AG09309 (cell line): ENCODE measurements at regions not wholly inside any gene's neighbourhood (a gene's known extent, or its start where the extent isn't known, plus 50 kb on each side); places are given as distances from the start of the nearest gene placed in this dataset.

Experiments used
- DNase-seq: peaks from one replicate; pipeline ENCODE4 v3.0.0-alpha.2; 2010; ENCODE audit warnings: low read depth
- H3K4me3 ChIP-seq: 2 replicates; pipeline ENCODE4 v1.5.1; 2011; ENCODE audit warnings: mild to moderate bottlenecking, low read depth, low read length, moderate library complexity; ENCODE audit not compliant: control insufficient read depth
- CTCF ChIP-seq: IDR thresholded peaks from 2 replicates; pipeline ENCODE4 v1.5.1; 2011; ENCODE audit warnings: mild to moderate bottlenecking, low read depth, low read length, inconsistent platforms; ENCODE audit not compliant: insufficient read depth, control insufficient read depth; ENCODE audit errors: missing control alignments

GRCh38 chr3:106086038-106086437, 217.2 kb upstream of the CBLB start:
- DNase-seq: no peak
- H3K4me3 ChIP-seq: no peak overlapping the region
- no peak for TF ChIP-seq CTCF

- TF ChIP-seq CTCF: no peak
- no peak overlapping the region for H3K4me3 ChIP-seq
- DNase-seq: no peak
These were observed 217.8 kb upstream of the CBLB start for GRCh38 chr3:106086636-106087035.

GRCh38 chr3:106088304-106088703, 219.5 kb upstream of the CBLB start:
- no peak for DNase-seq
- no peak for TF ChIP-seq CTCF
- H3K4me3 ChIP-seq: no peak overlapping the region

GRCh38 chr3:106088899-106089298, 220.1 kb upstream of the CBLB start:
- TF ChIP-seq CTCF: no peak
- no peak for DNase-seq
- no peak overlapping the region for H3K4me3 ChIP-seq

- DNase-seq: no peak
- TF ChIP-seq CTCF: no peak
These were observed 221.0 kb upstream of the CBLB start for GRCh38 chr3:106089806-106090205.

GRCh38 chr3:106092792-106093191, 224.0 kb upstream of the CBLB start:
- DNase-seq: no peak
- H3K4me3 ChIP-seq: no peak overlapping the region
- TF ChIP-seq CTCF: no peak

More at GRCh38 chr3:106089806-106090205, 221.0 kb upstream of the CBLB start:
- no peak overlapping the region for H3K4me3 ChIP-seq

- no peak for DNase-seq
- no peak for TF ChIP-seq CTCF
- no peak overlapping the region for H3K4me3 ChIP-seq
These were observed 224.8 kb upstream of the CBLB start for GRCh38 chr3:106093616-106094015.
